ENCODE measurements at regions not wholly inside any gene's neighbourhood (a gene's known extent, or its start where the extent isn't known, plus 50 kb on each side); places are given as distances from the start of the nearest gene placed in this dataset.

GRCh38 chr3:59464187-59464586 lies 414.4 kb upstream of the CFAP20DC start:
- TF ChIP-seq POLR2A (IDR thresholded peaks at IDR 0.05) (no peak), CTCF (IDR thresholded peaks at IDR 0.05 in 4 of 5, conservative IDR thresholded peaks at IDR 0.05 in 1 of 5) (no peak)

All from gastrocnemius medialis (tissue), 4 donors.